Spinal cord (tissue), 9 donors: ENCODE measurements at regions not wholly inside any gene's neighbourhood (a gene's known extent, or its start where the extent isn't known, plus 50 kb on each side); places are given as distances from the start of the nearest gene placed in this dataset.
A peak's percentile ranks its signal among the peaks of the same experiment; 100 is the strongest.

ENCODE experiments used
- DNase-seq, 6 donors: peaks; one replicate each; pipeline versions ENCODE4 v3.0.0 to v3.0.0-alpha.2; 2013 to 2015; ENCODE audit warnings: low spot score in 6 of 6, low read depth in 4 of 6
- H3K27ac ChIP-seq: one replicate; pipeline ENCODE4 v1.5.1; 2013; ENCODE audit warnings: low read depth, low read length, control low read depth
- H3K27me3 ChIP-seq: one replicate; pipeline ENCODE4 v1.6.1; 2013; ENCODE audit warnings: low read length; ENCODE audit not compliant: control insufficient read depth, insufficient read depth
- H3K36me3 ChIP-seq: one replicate; pipeline ENCODE4 v1.6.1; 2013; ENCODE audit warnings: low read length; ENCODE audit not compliant: control insufficient read depth, insufficient read depth
- H3K4me1 ChIP-seq: one replicate; pipeline ENCODE4 v1.6.1; 2013; ENCODE audit warnings: low read length; ENCODE audit not compliant: control insufficient read depth, insufficient read depth
- H3K4me3 ChIP-seq: one replicate; pipeline ENCODE4 v1.5.1; 2013; ENCODE audit warnings: low read depth, low read length, control low read depth
- H3K9me3 ChIP-seq: one replicate; pipeline ENCODE4 v1.6.1; 2013; ENCODE audit warnings: low read length; ENCODE audit not compliant: control insufficient read depth, insufficient read depth
- whole genome bisulfite sequencing: methylation state at CpG from one replicate; pipeline ENCODE4 v1.1.5; 2013; ENCODE audit warnings: missing lambda C conversion rate; ENCODE audit not compliant: insufficient coverage; 5-methylcytosine and 5-hydroxymethylcytosine counted together
- donor health status: healthy.

DNA sequence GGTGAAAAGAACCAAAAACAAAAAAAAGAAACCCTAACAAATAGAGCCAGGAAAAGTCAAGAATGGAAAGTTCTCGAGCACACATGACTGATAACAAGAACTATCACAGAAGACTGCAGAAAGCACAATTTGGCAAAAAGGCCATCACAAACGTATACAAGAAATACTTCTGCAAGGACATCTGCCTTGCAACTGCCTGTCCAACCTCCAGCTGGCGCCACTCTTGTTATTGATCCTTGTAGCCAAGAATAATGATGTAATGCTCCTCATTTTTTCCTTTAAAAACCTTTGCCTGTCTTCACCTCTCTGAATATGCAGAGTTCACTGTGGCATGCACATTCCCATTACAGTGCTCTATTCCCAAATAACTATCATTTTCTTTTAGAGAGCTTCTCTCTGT, 87.9 kb upstream of the BMP5 start:
- 75% methylated on average over 2 of the region's 3 CpGs for WGBS
- no peaks in the 10 kb centered on the region for H3K27me3 ChIP-seq
- no peak overlapping the region for H3K4me3 ChIP-seq
- no peaks in the 10 kb centered on the region for H3K9me3 ChIP-seq
- H3K4me1 ChIP-seq, result no peaks in the 10 kb centered on the region
- H3K27ac ChIP-seq, result no peak overlapping the region
- DNase-seq, result no peak
- H3K36me3 ChIP-seq, result no peaks in the 10 kb centered on the region

DNA sequence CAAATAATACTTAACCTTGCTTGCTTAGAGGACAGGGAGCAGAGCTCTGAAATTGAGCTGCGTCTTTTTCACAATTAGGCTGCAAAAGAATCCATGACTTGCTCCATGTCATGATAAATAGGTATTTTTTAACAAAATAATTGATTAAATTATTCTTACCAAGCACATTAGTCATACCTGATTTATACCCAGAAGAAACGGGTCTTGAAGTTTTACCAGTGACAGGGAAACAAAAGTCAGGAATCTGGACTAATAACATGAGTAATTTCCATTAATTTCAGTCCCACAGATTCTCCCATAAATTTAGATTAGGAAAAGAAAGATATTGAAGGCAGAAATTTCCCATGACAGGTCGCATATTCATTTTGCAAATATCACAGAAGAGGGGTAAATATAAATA, 85.0 kb upstream of the BMP5 start:
- H3K9me3 ChIP-seq, result no peaks in the 10 kb centered on the region
- no peaks in the 10 kb centered on the region for H3K27me3 ChIP-seq
- no peaks in the 10 kb centered on the region for H3K36me3 ChIP-seq
- DNase-seq, result no peak
- H3K27ac ChIP-seq, result no peak overlapping the region
- no peak overlapping the region for H3K4me3 ChIP-seq
- WGBS, result no CpG with 5 or more reads among the region's 3 CpGs
- no peaks in the 10 kb centered on the region for H3K4me1 ChIP-seq

DNA sequence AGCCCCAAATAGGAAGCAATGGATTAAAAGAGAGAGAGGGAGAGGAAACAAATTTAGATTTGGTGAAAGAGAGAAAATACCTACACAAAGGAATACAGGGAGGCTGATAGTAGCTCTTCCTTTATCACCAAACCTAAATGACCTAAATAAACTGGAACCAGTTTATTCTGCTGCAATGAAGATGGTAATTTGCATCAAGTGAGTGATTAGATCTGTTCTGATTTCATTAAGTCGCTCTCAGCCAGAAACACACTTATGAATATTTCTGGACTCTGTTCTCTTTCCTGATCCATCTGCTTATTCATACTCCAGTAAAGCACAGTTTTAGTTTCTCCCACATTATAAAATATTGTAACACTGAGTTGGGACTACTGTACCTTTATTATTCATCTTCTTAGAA, 83.4 kb upstream of the BMP5 start:
- Histone ChIP-seq H3K36me3 (no peaks in the 10 kb centered on the region), H3K4me1 (no peaks in the 10 kb centered on the region), H3K27ac (no peak overlapping the region), H3K27me3 (no peaks in the 10 kb centered on the region), H3K9me3 (no peaks in the 10 kb centered on the region), H3K4me3 (no peak overlapping the region)
- no CpG with 5 or more reads among the region's 1 CpG for WGBS
- no peak for DNase-seq

DNA sequence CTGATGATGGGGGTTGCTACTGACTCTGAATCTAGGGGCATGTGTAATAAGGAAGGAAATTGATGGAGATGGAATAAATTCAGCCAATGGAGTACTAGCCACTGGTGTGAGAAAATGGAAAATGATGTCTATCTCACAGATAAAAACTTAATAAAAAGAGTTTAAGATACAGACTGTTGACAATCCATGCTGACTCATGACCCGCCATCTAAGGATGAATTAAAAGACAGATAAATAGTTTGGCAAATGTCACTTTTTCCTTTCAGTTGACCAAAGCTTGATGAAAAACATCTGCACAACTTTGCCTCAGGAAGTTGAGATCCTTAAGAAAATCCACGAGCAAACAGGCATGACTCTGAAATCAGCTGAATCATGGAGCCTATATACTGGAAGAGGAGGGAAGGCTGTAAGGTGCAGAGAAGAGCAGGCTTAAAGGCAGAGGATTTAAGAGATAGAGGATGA, 82.6 kb upstream of the BMP5 start:
- Histone ChIP-seq H3K27ac (no peak overlapping the region), H3K4me3 (no peak overlapping the region), H3K36me3 (no peaks in the 10 kb centered on the region), H3K9me3 (no peaks in the 10 kb centered on the region), H3K27me3 (no peaks in the 10 kb centered on the region), H3K4me1 (no peaks in the 10 kb centered on the region)
- no peak for DNase-seq
- WGBS, result 79% methylated on average over 2 of the region's 2 CpGs

DNA sequence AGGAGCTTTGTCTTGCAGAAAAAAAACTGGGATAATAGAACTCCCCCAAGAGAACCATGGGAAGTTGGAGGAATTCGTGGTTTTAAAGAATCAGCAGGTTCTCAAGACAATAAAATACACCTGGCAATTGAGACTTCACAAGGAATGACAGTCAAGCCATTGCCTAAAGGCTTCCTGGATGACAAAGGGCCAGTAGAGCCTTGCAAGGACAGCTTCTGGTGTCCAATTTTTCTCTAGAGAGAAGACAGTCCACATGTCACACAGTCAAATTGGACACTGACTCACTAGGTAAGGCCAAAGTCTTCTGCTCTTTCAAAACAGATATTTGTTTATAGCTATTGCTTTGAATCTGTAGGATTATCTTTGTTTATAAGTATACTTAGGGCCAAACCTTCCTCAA, 80.3 kb upstream of the BMP5 start:
- WGBS, result no CpG with 5 or more reads among the region's 1 CpG

DNA sequence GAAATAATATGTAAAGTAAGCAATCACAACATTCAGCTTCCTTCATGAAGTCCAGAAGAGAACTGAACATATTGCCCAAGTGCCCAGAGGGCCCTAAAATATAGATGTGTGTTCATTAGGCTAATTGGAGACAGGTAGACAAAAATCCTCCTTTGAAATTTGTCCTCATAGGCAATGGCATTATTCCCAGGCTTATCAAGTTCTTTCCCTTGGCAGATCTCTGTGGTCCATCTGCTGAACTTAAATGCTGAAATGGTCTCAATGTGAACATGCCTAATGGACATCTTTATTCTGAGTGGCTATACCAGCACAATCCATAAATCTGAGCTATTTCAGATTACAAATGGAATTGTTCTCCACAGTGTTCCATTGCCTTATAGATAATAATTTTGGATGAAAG, 79.0 kb upstream of the BMP5 start:
- Histone ChIP-seq H3K27me3 (no peaks in the 10 kb centered on the region), H3K27ac (no peak overlapping the region), H3K4me3 (no peak overlapping the region), H3K36me3 (no peaks in the 10 kb centered on the region), H3K4me1 (no peaks in the 10 kb centered on the region), H3K9me3 (no peaks in the 10 kb centered on the region)
- DNase-seq, result peak in 1 of 6 donors; percentile 28

More for the DNA sequence above, 80.3 kb upstream of the BMP5 start:
- Histone ChIP-seq H3K27me3 (no peaks in the 10 kb centered on the region), H3K36me3 (no peaks in the 10 kb centered on the region), H3K4me3 (no peak overlapping the region), H3K9me3 (no peaks in the 10 kb centered on the region), H3K27ac (no peak overlapping the region), H3K4me1 (no peaks in the 10 kb centered on the region)
- no peak for DNase-seq

DNA sequence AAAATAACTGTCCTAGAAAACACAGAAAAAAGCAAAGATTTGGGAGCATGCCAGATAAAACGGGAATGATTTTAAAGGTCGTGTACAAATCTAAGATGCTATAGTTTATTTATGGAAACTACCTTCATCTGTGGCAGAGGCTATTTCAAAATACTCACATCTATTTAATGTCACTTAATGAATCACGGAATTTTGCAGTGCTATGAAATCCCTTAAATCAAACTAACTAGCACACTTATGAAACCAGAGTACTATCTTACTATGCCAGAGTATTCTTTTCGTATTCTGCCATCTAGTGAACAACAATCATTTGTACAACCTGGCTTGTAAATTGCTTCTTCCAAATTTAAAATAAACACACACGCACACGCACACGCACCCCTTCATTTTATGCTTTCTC, 77.9 kb upstream of the BMP5 start:
- WGBS, result 50% methylated on average over 1 of the region's 7 CpGs
- peak in 5 of 6 donors; percentile 7 to 69 (median 29) for DNase-seq

DNA sequence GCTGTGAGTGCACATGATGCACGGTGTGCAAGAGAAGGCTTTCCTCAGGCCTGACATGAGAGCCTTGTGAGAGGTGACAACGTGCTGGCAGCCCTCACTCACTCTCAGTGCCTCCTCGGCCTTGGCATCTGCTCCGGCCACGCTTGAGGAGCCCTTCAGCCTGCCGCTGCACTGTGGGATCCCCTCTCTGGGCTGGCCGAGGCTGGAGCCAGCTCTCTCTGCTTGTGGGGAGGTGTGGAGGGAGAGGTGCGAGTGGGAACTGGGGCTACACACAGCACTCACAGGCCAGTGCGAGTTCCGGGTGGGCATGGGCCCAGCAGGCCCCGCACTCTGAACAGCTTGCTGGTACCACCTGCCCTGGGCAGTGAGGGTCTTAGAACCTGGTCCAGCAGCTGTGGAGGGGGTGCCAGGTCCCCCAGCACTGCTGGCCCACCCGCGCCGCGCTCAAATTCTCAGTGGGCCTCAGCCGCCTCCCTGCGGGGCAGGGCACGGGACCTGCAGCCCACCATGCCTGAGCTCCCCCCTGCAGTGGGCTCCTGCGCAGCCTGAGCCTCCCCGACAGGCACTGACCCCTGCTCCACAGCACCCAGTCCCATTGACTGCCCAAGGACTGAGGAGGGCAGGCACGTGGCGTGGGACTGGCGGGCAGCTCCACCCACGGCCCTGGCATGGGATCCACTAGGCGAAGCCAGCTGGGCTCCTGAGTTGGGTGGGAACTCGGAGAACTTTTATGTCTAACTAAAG, 74.9 kb upstream of the BMP5 start:
- Histone ChIP-seq H3K4me3 (no peak overlapping the region), H3K36me3 (no peaks in the 10 kb centered on the region), H3K27ac (no peak overlapping the region), H3K9me3 (no peaks in the 10 kb centered on the region), H3K27me3 (no peaks in the 10 kb centered on the region), H3K4me1 (no peaks in the 10 kb centered on the region)
- over 99% methylated on average over 16 of the region's 26 CpGs for WGBS
- DNase-seq, result no peak

More for the DNA sequence above, 77.9 kb upstream of the BMP5 start:
- Histone ChIP-seq H3K4me1 (no peaks in the 10 kb centered on the region), H3K36me3 (no peaks in the 10 kb centered on the region), H3K27me3 (no peaks in the 10 kb centered on the region), H3K9me3 (no peaks in the 10 kb centered on the region), H3K4me3 (no peak overlapping the region), H3K27ac (no peak overlapping the region)

DNA sequence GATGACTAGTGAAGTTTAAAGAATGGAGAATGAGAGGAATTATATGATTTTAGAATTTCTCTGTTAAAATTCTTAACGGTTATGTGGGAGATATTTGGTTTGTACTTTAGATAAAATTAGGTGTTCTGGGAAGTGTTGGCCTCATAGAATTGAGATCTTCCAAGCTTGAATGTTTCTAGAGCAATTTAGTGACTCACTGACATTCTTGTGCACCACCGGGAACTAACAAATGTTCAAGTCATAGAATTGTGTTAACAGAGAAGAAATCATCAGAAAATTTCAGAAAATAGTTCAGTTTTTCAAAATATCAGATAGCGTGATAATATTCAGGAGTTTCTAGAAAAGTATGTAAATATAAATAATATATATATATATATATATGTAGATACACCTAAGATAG, 67.9 kb upstream of the BMP5 start:
- Histone ChIP-seq H3K9me3 (no peaks in the 10 kb centered on the region), H3K27me3 (no peaks in the 10 kb centered on the region), H3K4me1 (no peaks in the 10 kb centered on the region), H3K27ac (no peak overlapping the region), H3K4me3 (no peak overlapping the region), H3K36me3 (no peaks in the 10 kb centered on the region)
- WGBS, result 44% methylated on average over 1 of the region's 3 CpGs
- no peak for DNase-seq

DNA sequence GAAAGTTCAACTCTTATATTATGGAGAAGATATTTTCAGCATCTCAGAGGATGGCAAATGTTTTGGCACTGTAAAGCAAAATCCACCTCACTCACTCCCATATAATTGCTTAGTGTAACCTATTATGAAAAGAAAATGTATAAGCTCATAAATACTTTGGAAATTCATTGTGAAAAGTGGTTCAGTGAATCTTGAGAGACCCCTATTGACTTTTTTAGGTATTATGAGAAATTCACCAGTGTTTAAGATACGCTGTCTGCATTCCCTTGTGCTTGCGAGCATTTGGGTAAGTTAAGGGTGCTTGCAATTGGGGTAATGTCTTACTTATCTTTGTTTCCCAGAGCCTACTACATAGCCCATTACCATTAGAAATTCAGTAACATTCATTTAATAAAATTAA, 66.3 kb upstream of the BMP5 start:
- Histone ChIP-seq H3K9me3 (no peaks in the 10 kb centered on the region), H3K4me1 (no peaks in the 10 kb centered on the region), H3K36me3 (no peaks in the 10 kb centered on the region), H3K4me3 (no peak overlapping the region), H3K27ac (no peak overlapping the region), H3K27me3 (no peaks in the 10 kb centered on the region)
- peak in 1 of 6 donors; percentile 25 for DNase-seq
- no CpG with 5 or more reads among the region's 2 CpGs for WGBS
